Fibroblast of skin of right quadriceps (primary cell): ENCODE measurements at regions not wholly inside any gene's neighbourhood (a gene's known extent, or its start where the extent isn't known, plus 50 kb on each side); places are given as distances from the start of the nearest gene placed in this dataset.

Experiments
- DNase-seq: peaks from one replicate; pipeline ENCODE4 v3.0.0-alpha.2; 2013

GRCh38 chr2:64383016-64383591 is 70.9 kb upstream of the LGALSL start:
- DNase-seq, result no peak

- no peak for DNase-seq
Observed at GRCh38 chr2:64383881-64384280, 70.1 kb upstream of the LGALSL start.

- DNase-seq, result no peak
Observed at GRCh38 chr2:64386676-64387075, 67.3 kb upstream of the LGALSL start.

GRCh38 chr2:64390586-64390985 is 63.4 kb upstream of the LGALSL start:
- no peak for DNase-seq

- DNase-seq, result no peak
Observed at GRCh38 chr2:64391424-64391823, 62.5 kb upstream of the LGALSL start.

GRCh38 chr2:64391940-64392339 is 62.0 kb upstream of the LGALSL start:
- no peak for DNase-seq

- no peak for DNase-seq
Observed at GRCh38 chr2:64392529-64392928, 61.4 kb upstream of the LGALSL start.

- DNase-seq, result no peak
Observed at GRCh38 chr2:64393383-64394010, 60.5 kb upstream of the LGALSL start.

- DNase-seq, result no peak
Observed at GRCh38 chr2:64394153-64394552, 59.8 kb upstream of the LGALSL start.

- DNase-seq, result no peak
Observed at GRCh38 chr2:64396001-64396400, 58.0 kb upstream of the LGALSL start.

GRCh38 chr2:64396551-64396950 is 57.4 kb upstream of the LGALSL start:
- no peak for DNase-seq

- DNase-seq, result no peak
Observed at GRCh38 chr2:64398516-64399129, 55.3 kb upstream of the LGALSL start.

- DNase-seq, result no peak
Observed at GRCh38 chr2:64399521-64399920, 54.4 kb upstream of the LGALSL start.

GRCh38 chr2:64400105-64400728 is 53.7 kb upstream of the LGALSL start:
- DNase-seq, result no peak

GRCh38 chr2:64400733-64401528 is 53.0 kb upstream of the LGALSL start:
- DNase-seq, result no peak

GRCh38 chr2:64401529-64401880 is 52.5 kb upstream of the LGALSL start:
- DNase-seq, result no peak

GRCh38 chr2:64402876-64403275 is 51.1 kb upstream of the LGALSL start:
- peak; percentile 20 for DNase-seq

GRCh38 chr2:64403426-64403825 is 50.5 kb upstream of the LGALSL start:
- no peak for DNase-seq

- peak; percentile 80 for DNase-seq
Observed at GRCh38 chr2:64404002-64404731, 49.8 kb upstream of the LGALSL start.
